Hepatocyte (in vitro differentiated cells): ENCODE measurements at regions not wholly inside any gene's neighbourhood (a gene's known extent, or its start where the extent isn't known, plus 50 kb on each side); places are given as distances from the start of the nearest gene placed in this dataset.

ENCODE experiments used
- DNase-seq: peaks from one replicate; pipeline ENCODE4 v3.0.0-alpha.2; 2016; ENCODE audit warnings: low spot score
- H2AFZ ChIP-seq: fragments of 200-600 bp; sonication (generic); 2 replicates; pipeline ENCODE4 v1.6.0; 2016; ENCODE audit warnings: antibody characterized with exemption, mild to moderate bottlenecking
- H3K27ac ChIP-seq: fragments of 200-600 bp; sonication (generic); 2 replicates; pipeline ENCODE4 v1.5.1; 2016; ENCODE audit warnings: mild to moderate bottlenecking
- H3K27me3 ChIP-seq: fragments of 200-600 bp; sonication (generic); 2 replicates; pipeline ENCODE4 v1.6.1; 2016
- H3K36me3 ChIP-seq: fragments of 200-600 bp; sonication (generic); replicated peaks from 2 replicates; pipeline ENCODE4 v1.5.1; 2016; ENCODE audit warnings: low read depth; ENCODE audit not compliant: insufficient read depth
- H3K4me1 ChIP-seq: fragments of 200-600 bp; sonication (generic); 2 replicates; pipeline ENCODE4 v1.5.1; 2016; ENCODE audit warnings: mild to moderate bottlenecking, moderate library complexity; ENCODE audit not compliant: insufficient read depth
- H3K4me2 ChIP-seq: fragments of 200-600 bp; sonication (generic); 2 replicates; pipeline ENCODE4 v1.6.0; 2016
- H3K4me3 ChIP-seq: fragments of 200-600 bp; sonication (generic); 2 replicates; pipeline ENCODE4 v1.5.1; 2016; ENCODE audit warnings: mild to moderate bottlenecking
- H3K79me2 ChIP-seq: fragments of 200-600 bp; sonication (generic); 2 replicates; pipeline ENCODE4 v1.6.0; 2017; ENCODE audit warnings: mild to moderate bottlenecking
- H3K9me2 ChIP-seq: fragments of 200-600 bp; sonication (generic); replicated peaks from 2 replicates; pipeline ENCODE4 v1.6.0; 2017; ENCODE audit warnings: mild to moderate bottlenecking; ENCODE audit not compliant: insufficient read depth
- H3K9me3 ChIP-seq: fragments of 200-600 bp; sonication (generic); 2 replicates; pipeline ENCODE4 v1.5.1; 2016; ENCODE audit warnings: low read depth, mild to moderate bottlenecking
- H4K20me1 ChIP-seq: fragments of 200-600 bp; sonication (generic); 2 replicates; pipeline ENCODE4 v1.6.0; 2016; ENCODE audit warnings: mild to moderate bottlenecking; ENCODE audit not compliant: insufficient read depth, poor library complexity, severe bottlenecking
- EZH2 ChIP-seq: fragments of 200-600 bp; sonication (generic); IDR thresholded peaks from 2 replicates; pipeline ENCODE4 v1.6.1; 2016; ENCODE audit warnings: antibody characterized with exemption, mild to moderate bottlenecking, borderline replicate concordance
- EZH2phosphoT487 ChIP-seq: fragments of 200-600 bp; sonication (generic); IDR thresholded peaks from one replicate; pipeline ENCODE4 v1.6.1; 2018; ENCODE audit warnings: antibody characterized with exemption, mild to moderate bottlenecking, low read depth, moderate library complexity; ENCODE audit not compliant: unreplicated experiment, severe bottlenecking
- WGBS: methylation state at CpG from one replicate; pipeline ENCODE4 v1.1.6; 2016; ENCODE audit warnings: low lambda C conversion rate; ENCODE audit errors: missing lambda C conversion rate; 5-methylcytosine and 5-hydroxymethylcytosine counted together
- TF ChIP-seq, protein P1 (sequence below): fragments of 200-600 bp; sonication (generic); IDR thresholded peaks from 2 replicates; pipeline ENCODE4 v1.5.1; 2016; ENCODE audit warnings: antibody characterized with exemption, mild to moderate bottlenecking; ENCODE audit not compliant: poor library complexity

DNA sequence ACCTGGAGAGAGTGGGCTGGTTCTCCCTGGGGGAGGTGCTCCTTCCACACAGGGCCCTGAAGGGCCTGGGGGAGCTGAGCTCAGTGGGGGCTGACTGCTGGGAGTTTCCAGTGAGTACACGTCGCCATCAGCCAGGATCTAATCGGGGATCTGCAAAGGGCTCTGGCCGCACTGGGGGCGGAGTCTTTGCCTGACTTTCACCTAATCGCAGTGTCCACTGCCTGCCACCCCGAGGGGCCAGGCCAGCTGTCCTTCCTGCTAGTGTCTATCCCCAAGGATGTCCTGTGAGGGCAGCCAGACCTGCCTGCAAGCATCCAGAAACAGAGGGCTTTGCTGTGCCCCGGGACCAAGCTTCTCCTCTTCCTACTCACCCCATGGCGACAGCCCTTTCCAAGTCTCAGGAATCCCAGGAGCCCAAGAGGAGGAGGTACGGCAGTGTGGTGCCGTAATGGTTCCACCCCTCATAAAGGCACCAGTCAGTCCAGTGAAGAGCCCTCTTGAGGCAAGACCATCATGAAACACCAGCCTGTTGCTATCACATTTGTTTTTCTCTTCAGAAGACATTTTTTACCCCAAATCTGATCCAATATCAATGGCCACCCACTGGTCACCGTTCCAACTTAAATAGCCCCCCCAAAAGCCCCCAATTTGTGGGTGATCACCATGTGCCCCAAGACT, 243.1 kb upstream of the ECI2 start:
- WGBS, result 89% methylated on average over 12 of the region's 12 CpGs
- no peaks in the 10 kb centered on the region for H3K36me3 ChIP-seq

DNA sequence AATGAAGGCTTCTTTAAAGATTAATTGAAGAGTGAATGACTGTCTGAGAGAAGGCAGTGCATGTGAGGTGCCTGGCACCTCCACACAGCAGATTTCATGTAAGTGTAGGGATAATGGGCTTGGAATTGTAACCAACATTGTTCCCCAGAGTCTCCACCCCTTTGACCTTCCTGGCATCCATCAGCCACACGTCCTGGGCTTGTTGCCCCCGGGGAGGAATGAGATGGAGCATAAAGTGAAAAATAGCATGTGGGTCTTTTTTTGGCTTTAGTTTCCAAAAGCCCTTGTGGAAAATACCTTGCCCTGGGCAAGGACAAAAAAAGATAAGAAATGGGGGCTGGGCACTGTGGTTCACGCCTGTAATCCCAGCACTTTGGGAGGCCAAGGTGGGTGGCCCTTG, 242.2 kb upstream of the ECI2 start:
- no peak overlapping the region for H3K4me3 ChIP-seq
- no peak overlapping the region for H2AFZ ChIP-seq
- TF ChIP-seq EZH2, result no peak
- TF ChIP-seq, protein P1, sequence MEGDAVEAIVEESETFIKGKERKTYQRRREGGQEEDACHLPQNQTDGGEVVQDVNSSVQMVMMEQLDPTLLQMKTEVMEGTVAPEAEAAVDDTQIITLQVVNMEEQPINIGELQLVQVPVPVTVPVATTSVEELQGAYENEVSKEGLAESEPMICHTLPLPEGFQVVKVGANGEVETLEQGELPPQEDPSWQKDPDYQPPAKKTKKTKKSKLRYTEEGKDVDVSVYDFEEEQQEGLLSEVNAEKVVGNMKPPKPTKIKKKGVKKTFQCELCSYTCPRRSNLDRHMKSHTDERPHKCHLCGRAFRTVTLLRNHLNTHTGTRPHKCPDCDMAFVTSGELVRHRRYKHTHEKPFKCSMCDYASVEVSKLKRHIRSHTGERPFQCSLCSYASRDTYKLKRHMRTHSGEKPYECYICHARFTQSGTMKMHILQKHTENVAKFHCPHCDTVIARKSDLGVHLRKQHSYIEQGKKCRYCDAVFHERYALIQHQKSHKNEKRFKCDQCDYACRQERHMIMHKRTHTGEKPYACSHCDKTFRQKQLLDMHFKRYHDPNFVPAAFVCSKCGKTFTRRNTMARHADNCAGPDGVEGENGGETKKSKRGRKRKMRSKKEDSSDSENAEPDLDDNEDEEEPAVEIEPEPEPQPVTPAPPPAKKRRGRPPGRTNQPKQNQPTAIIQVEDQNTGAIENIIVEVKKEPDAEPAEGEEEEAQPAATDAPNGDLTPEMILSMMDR, result no peak
- TF ChIP-seq EZH2phosphoT487, result no peak
- no peak for DNase-seq
- H3K4me1 ChIP-seq, result no peaks in the 10 kb centered on the region
- H3K79me2 ChIP-seq, result no peaks in the 10 kb centered on the region
- no peak overlapping the region for H3K4me2 ChIP-seq
- H3K27me3 ChIP-seq, result no peaks in the 10 kb centered on the region
- no peaks in the 10 kb centered on the region for H3K9me3 ChIP-seq
- H3K27ac ChIP-seq, result no peak overlapping the region
- H4K20me1 ChIP-seq, result no peaks in the 10 kb centered on the region
- H3K9me2 ChIP-seq, result no peaks in the 10 kb centered on the region
- no peaks in the 10 kb centered on the region for H3K36me3 ChIP-seq
- 39% methylated on average over 3 of the region's 3 CpGs for WGBS

More for the DNA sequence above, 243.1 kb upstream of the ECI2 start:
- TF ChIP-seq EZH2phosphoT487 (no peak), EZH2 (no peak)
- TF ChIP-seq, protein P1, result no peak
- H3K9me2 ChIP-seq, result no peaks in the 10 kb centered on the region
- H3K4me2 ChIP-seq, result no peak overlapping the region
- no peaks in the 10 kb centered on the region for H3K27me3 ChIP-seq
- H4K20me1 ChIP-seq, result no peaks in the 10 kb centered on the region
- no peaks in the 10 kb centered on the region for H3K79me2 ChIP-seq
- no peak overlapping the region for H3K4me3 ChIP-seq
- H2AFZ ChIP-seq, result no peak overlapping the region
- no peak for DNase-seq
- peaks cover 1% of the 10 kb centered on the region for H3K4me1 ChIP-seq
- no peak overlapping the region for H3K27ac ChIP-seq
- H3K9me3 ChIP-seq, result no peaks in the 10 kb centered on the region

DNA sequence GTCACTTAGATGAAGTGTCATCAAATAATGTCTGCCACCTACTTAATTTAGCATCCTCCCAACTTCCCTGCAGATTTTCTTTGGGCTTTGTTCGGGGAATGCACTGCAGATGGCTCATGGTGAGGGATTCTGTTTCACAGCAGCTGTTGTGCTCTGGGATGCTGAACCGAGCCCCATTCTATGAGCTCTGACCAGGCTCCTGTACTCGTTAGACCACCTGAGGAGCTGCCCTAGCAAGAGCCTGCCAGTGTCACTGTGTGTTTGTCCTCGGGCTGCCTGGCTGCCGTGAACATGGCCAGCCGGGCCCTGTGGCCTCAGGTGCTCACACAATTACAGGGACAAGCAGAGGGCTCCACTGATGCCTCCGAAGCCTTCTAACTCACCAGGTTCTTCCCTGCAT, 238.8 kb upstream of the ECI2 start:
- no peaks in the 10 kb centered on the region for H4K20me1 ChIP-seq
- no peak for DNase-seq
- H3K36me3 ChIP-seq, result no peaks in the 10 kb centered on the region
- no peaks in the 10 kb centered on the region for H3K4me1 ChIP-seq
- TF ChIP-seq EZH2 (no peak), EZH2phosphoT487 (no peak)
- TF ChIP-seq, protein P1, result no peak
- no peaks in the 10 kb centered on the region for H3K9me3 ChIP-seq
- no peak overlapping the region for H3K4me2 ChIP-seq
- no peak overlapping the region for H3K4me3 ChIP-seq
- 60% methylated on average over 7 of the region's 7 CpGs for WGBS
- no peak overlapping the region for H3K27ac ChIP-seq
- H3K9me2 ChIP-seq, result no peaks in the 10 kb centered on the region
- no peaks in the 10 kb centered on the region for H3K27me3 ChIP-seq
- H3K79me2 ChIP-seq, result no peaks in the 10 kb centered on the region
- H2AFZ ChIP-seq, result no peak overlapping the region

DNA sequence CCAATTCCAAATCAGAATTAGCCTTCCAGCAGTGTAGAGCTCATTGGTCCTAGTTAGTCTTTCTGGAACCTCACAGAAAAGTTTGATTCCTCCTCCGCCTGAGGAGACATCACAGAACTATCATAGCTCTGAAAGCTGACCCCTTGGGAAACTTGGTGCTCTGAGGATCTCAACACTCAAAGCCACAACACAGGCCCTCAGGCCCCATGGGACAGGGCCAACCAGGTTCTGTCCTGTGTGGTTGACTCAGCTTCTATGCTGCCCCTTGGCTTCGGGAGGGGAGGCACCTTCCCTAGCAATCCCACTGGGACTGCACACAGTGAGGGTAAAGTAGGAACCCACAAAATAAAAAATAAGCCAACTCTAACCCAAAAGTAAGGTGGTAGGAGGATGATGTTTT, 237.5 kb upstream of the ECI2 start:
- H2AFZ ChIP-seq, result no peak overlapping the region
- DNase-seq, result no peak

More for the DNA sequence above, 237.5 kb upstream of the ECI2 start:
- Histone ChIP-seq H3K9me3 (no peaks in the 10 kb centered on the region), H3K9me2 (no peaks in the 10 kb centered on the region), H3K27me3 (no peaks in the 10 kb centered on the region), H3K4me2 (no peak overlapping the region), H3K27ac (no peak overlapping the region), H3K79me2 (no peaks in the 10 kb centered on the region), H3K4me3 (no peak overlapping the region), H3K36me3 (no peaks in the 10 kb centered on the region), H4K20me1 (no peaks in the 10 kb centered on the region), H3K4me1 (no peaks in the 10 kb centered on the region)
- TF ChIP-seq, protein P1, result no peak
- TF ChIP-seq EZH2, result no peak
- 88% methylated on average over 2 of the region's 2 CpGs for WGBS
